T-helper 1 cell treated with Interleukin-12 subunit alpha and Interleukin-12 subunit beta and Interleukin-4 antibody, amounts not matched to agents 30 μg/mL and 1 μg/mL, for 36 hours (primary cell): ENCODE measurements at regions not wholly inside any gene's neighbourhood (a gene's known extent, or its start where the extent isn't known, plus 50 kb on each side); places are given as distances from the start of the nearest gene placed in this dataset.

Source experiments
- H3K27ac Mint-ChIP-seq: one replicate; pipeline ENCODE4 v1.8.0; 2021; ENCODE audit warnings: mild to moderate bottlenecking, mixed read lengths
- H3K27me3 Mint-ChIP-seq: one replicate; pipeline ENCODE4 v1.8.0; 2021; ENCODE audit warnings: low read depth, mixed read lengths
- H3K36me3 Mint-ChIP-seq: one replicate; pipeline ENCODE4 v1.8.0; 2021; ENCODE audit warnings: low read depth, mixed read lengths
- H3K4me1 Mint-ChIP-seq: one replicate; pipeline ENCODE4 v1.8.0; 2021; ENCODE audit warnings: low read depth, mixed read lengths
- H3K4me3 Mint-ChIP-seq: one replicate; pipeline ENCODE4 v1.8.0; 2021; ENCODE audit warnings: mild to moderate bottlenecking, moderate library complexity, mixed read lengths
- H3K9me3 Mint-ChIP-seq: one replicate; pipeline ENCODE4 v1.8.0; 2021; ENCODE audit warnings: mixed read lengths

- H3K4me3 Mint-ChIP-seq: no peak overlapping the region
- H3K27me3 Mint-ChIP-seq: no peaks in the 10 kb centered on the region
- H3K36me3 Mint-ChIP-seq: no peaks in the 10 kb centered on the region
- H3K4me1 Mint-ChIP-seq: no peaks in the 10 kb centered on the region
- H3K27ac Mint-ChIP-seq: no peak overlapping the region
- no peaks in the 10 kb centered on the region for H3K9me3 Mint-ChIP-seq
Measured at GRCh38 chr4:27846951-27847350, 986.3 kb downstream of the STIM2 start.

- no peaks in the 10 kb centered on the region for H3K36me3 Mint-ChIP-seq
- H3K27ac Mint-ChIP-seq: no peak overlapping the region
- H3K4me3 Mint-ChIP-seq: no peak overlapping the region
Measured at GRCh38 chr4:27861381-27861787, 1000.7 kb downstream of the STIM2 start.

GRCh38 chr4:27861802-27862201 lies 1001.2 kb downstream of the STIM2 start:
- Mint-ChIP-seq H3K27ac (no peak overlapping the region), H3K9me3 (no peaks in the 10 kb centered on the region), H3K4me1 (no peaks in the 10 kb centered on the region), H3K27me3 (no peaks in the 10 kb centered on the region), H3K4me3 (no peak overlapping the region), H3K36me3 (no peaks in the 10 kb centered on the region)

More at GRCh38 chr4:27861381-27861787, 1000.7 kb downstream of the STIM2 start:
- no peaks in the 10 kb centered on the region for H3K9me3 Mint-ChIP-seq
- no peaks in the 10 kb centered on the region for H3K4me1 Mint-ChIP-seq
- no peaks in the 10 kb centered on the region for H3K27me3 Mint-ChIP-seq

- Mint-ChIP-seq H3K36me3 (no peaks in the 10 kb centered on the region), H3K4me1 (no peaks in the 10 kb centered on the region), H3K9me3 (no peaks in the 10 kb centered on the region), H3K27me3 (no peaks in the 10 kb centered on the region), H3K4me3 (no peak overlapping the region), H3K27ac (no peak overlapping the region)
Measured at GRCh38 chr4:27873596-27873995, 1013.0 kb downstream of the STIM2 start.

- H3K4me3 Mint-ChIP-seq: no peak overlapping the region
- H3K36me3 Mint-ChIP-seq: no peaks in the 10 kb centered on the region
- H3K4me1 Mint-ChIP-seq: no peaks in the 10 kb centered on the region
- no peak overlapping the region for H3K27ac Mint-ChIP-seq
- no peaks in the 10 kb centered on the region for H3K27me3 Mint-ChIP-seq
- H3K9me3 Mint-ChIP-seq: no peaks in the 10 kb centered on the region
Measured at GRCh38 chr4:27881705-27882104, 1021.1 kb downstream of the STIM2 start.

GRCh38 chr4:27886120-27886519 lies 1025.5 kb downstream of the STIM2 start:
- Mint-ChIP-seq H3K27ac (no peak overlapping the region), H3K4me1 (no peaks in the 10 kb centered on the region), H3K36me3 (no peaks in the 10 kb centered on the region), H3K27me3 (no peaks in the 10 kb centered on the region), H3K4me3 (no peak overlapping the region), H3K9me3 (peaks cover 7% of the 10 kb centered on the region)

- peaks cover 7% of the 10 kb centered on the region for H3K9me3 Mint-ChIP-seq
- no peaks in the 10 kb centered on the region for H3K4me1 Mint-ChIP-seq
- no peak overlapping the region for H3K4me3 Mint-ChIP-seq
- no peak overlapping the region for H3K27ac Mint-ChIP-seq
- no peaks in the 10 kb centered on the region for H3K36me3 Mint-ChIP-seq
- H3K27me3 Mint-ChIP-seq: no peaks in the 10 kb centered on the region
Measured at GRCh38 chr4:27887646-27888045, 1027.0 kb downstream of the STIM2 start.

- Mint-ChIP-seq H3K27ac (no peak overlapping the region), H3K9me3 (peaks cover 7% of the 10 kb centered on the region), H3K36me3 (no peaks in the 10 kb centered on the region), H3K27me3 (no peaks in the 10 kb centered on the region), H3K4me3 (no peak overlapping the region), H3K4me1 (no peaks in the 10 kb centered on the region)
Measured at GRCh38 chr4:27888505-27888904, 1027.9 kb downstream of the STIM2 start.

GRCh38 chr4:27894951-27895350 lies 1034.3 kb downstream of the STIM2 start:
- Mint-ChIP-seq H3K4me3 (no peak overlapping the region), H3K9me3 (peaks cover 10% of the 10 kb centered on the region), H3K27me3 (no peaks in the 10 kb centered on the region), H3K36me3 (no peaks in the 10 kb centered on the region), H3K4me1 (no peaks in the 10 kb centered on the region), H3K27ac (no peak overlapping the region)

- Mint-ChIP-seq H3K4me1 (no peaks in the 10 kb centered on the region), H3K27ac (no peak overlapping the region), H3K27me3 (no peaks in the 10 kb centered on the region), H3K9me3 (peaks cover 7% of the 10 kb centered on the region), H3K36me3 (no peaks in the 10 kb centered on the region), H3K4me3 (no peak overlapping the region)
Measured at GRCh38 chr4:27908356-27908755, 1047.7 kb downstream of the STIM2 start.

- Mint-ChIP-seq H3K27me3 (no peaks in the 10 kb centered on the region), H3K4me3 (no peak overlapping the region), H3K27ac (no peak overlapping the region), H3K36me3 (no peaks in the 10 kb centered on the region), H3K9me3 (peaks cover 5% of the 10 kb centered on the region), H3K4me1 (no peaks in the 10 kb centered on the region)
Measured at GRCh38 chr4:27910227-27910626, 1049.6 kb downstream of the STIM2 start.

- Mint-ChIP-seq H3K36me3 (no peaks in the 10 kb centered on the region), H3K4me3 (no peak overlapping the region), H3K9me3 (peaks cover 5% of the 10 kb centered on the region), H3K27ac (no peak overlapping the region), H3K27me3 (no peaks in the 10 kb centered on the region), H3K4me1 (no peaks in the 10 kb centered on the region)
Measured at GRCh38 chr4:27911047-27911446, 1050.4 kb downstream of the STIM2 start.

GRCh38 chr4:27913738-27914137 lies 1053.1 kb downstream of the STIM2 start:
- Mint-ChIP-seq H3K4me3 (no peak overlapping the region), H3K9me3 (peaks cover 5% of the 10 kb centered on the region), H3K36me3 (no peaks in the 10 kb centered on the region), H3K4me1 (no peaks in the 10 kb centered on the region), H3K27ac (no peak overlapping the region), H3K27me3 (no peaks in the 10 kb centered on the region)

- no peaks in the 10 kb centered on the region for H3K27me3 Mint-ChIP-seq
- H3K9me3 Mint-ChIP-seq: no peaks in the 10 kb centered on the region
- no peaks in the 10 kb centered on the region for H3K36me3 Mint-ChIP-seq
- no peak overlapping the region for H3K27ac Mint-ChIP-seq
- no peaks in the 10 kb centered on the region for H3K4me1 Mint-ChIP-seq
- no peak overlapping the region for H3K4me3 Mint-ChIP-seq
Measured at GRCh38 chr4:27915822-27916221, 1055.2 kb downstream of the STIM2 start.

GRCh38 chr4:27916452-27917184 lies 1056.0 kb downstream of the STIM2 start:
- no peaks in the 10 kb centered on the region for H3K4me1 Mint-ChIP-seq
- no peak overlapping the region for H3K27ac Mint-ChIP-seq
- H3K36me3 Mint-ChIP-seq: no peaks in the 10 kb centered on the region
- no peak overlapping the region for H3K4me3 Mint-ChIP-seq
- H3K9me3 Mint-ChIP-seq: no peaks in the 10 kb centered on the region
- H3K27me3 Mint-ChIP-seq: no peaks in the 10 kb centered on the region

GRCh38 chr4:27917381-27917780 lies 1056.7 kb downstream of the STIM2 start:
- no peak overlapping the region for H3K4me3 Mint-ChIP-seq
- no peak overlapping the region for H3K27ac Mint-ChIP-seq
- no peaks in the 10 kb centered on the region for H3K36me3 Mint-ChIP-seq
- no peaks in the 10 kb centered on the region for H3K27me3 Mint-ChIP-seq
- no peaks in the 10 kb centered on the region for H3K4me1 Mint-ChIP-seq
- no peaks in the 10 kb centered on the region for H3K9me3 Mint-ChIP-seq
